CD4-positive, alpha-beta T cell treated with Interleukin-2 at 100 ng/mL for 4 hours (primary cell): ENCODE measurements at regions not wholly inside any gene's neighbourhood (a gene's known extent, or its start where the extent isn't known, plus 50 kb on each side); places are given as distances from the start of the nearest gene placed in this dataset.

Experiments
- DNase-seq: peaks from one replicate; pipeline ENCODE4 v3.0.0-alpha.2; 2020; ENCODE audit warnings: low spot score

DNA sequence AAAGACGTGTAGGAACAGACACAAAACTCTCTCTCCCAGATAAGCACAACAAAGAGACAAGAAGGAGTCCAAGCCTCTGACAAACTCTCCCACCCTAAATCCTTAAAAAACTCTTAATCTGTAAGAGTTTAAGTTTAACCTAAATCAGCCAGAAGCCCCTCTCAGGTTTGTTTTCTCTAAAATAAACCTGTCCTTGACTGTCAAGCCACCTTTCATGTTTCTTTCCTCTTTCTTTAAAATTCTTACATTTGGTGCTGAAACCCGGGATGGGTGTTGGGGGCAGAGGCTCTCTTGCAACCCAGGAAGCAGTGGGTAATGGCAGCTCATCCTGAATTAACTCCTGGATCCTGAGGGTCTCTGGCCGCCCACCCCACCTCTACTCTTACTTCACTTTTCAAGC lies 107.8 kb upstream of the TENT5D start:
- DNase-seq, result no peak

GRCh38 chrX:80316526-80316925 lies 103.7 kb upstream of the TENT5D start:
- no peak for DNase-seq

- DNase-seq, result no peak
Measured at GRCh38 chrX:80317646-80318045, 102.6 kb upstream of the TENT5D start.

DNA sequence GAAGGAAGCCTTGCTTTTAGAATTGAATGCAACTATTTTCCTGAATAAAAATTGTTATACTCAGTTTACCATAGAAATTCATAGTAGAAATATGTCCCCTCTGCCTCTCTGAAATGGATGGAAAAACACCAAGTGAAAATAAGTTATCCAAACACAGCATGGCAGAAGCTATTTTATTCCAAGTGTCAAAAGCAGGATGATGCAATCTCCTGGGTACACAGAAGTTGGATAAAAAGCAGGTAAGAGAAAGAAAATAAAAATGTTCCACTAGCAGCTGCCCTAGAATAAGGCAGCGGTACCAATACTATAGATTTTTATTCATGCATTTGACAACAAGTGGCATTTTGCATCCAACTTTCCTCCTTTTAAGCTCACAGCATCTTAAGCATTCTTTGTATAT lies 89.0 kb upstream of the TENT5D start:
- DNase-seq, result no peak

GRCh38 chrX:80334583-80334982 lies 85.7 kb upstream of the TENT5D start:
- DNase-seq, result no peak

GRCh38 chrX:80335062-80335830 lies 85.0 kb upstream of the TENT5D start:
- no peak for DNase-seq

- DNase-seq, result no peak
Measured at GRCh38 chrX:80354966-80355465, 65.2 kb upstream of the TENT5D start.
